ENCODE measurements at regions not wholly inside any gene's neighbourhood (a gene's known extent, or its start where the extent isn't known, plus 50 kb on each side); places are given as distances from the start of the nearest gene placed in this dataset.

DNA sequence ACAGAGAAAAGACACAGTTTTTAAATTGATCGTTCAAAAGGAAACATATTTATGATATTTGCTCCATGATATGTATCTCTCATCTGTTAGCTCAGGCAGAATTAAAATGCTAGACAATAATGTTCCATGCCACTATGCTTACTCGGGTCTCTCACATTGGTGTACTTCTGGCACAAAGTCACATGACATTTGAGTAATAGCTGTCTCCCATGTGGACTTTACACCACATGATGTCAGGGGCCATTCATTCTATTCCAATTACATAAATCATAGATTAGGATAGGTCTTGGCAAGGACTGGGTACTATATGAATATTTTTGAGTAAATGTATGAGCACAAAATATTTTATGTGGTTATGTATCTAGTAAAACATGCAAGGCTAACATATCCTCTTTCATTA, 648.4 kb downstream of the PLA2G4A start:
- Histone ChIP-seq H3K27me3 (ENCODE audit: control insufficient read depth, insufficient read depth, low read length, poor library complexity, severe bottlenecking) (no peaks in the 10 kb centered on the region), H3K9me3 (ENCODE audit: control insufficient read depth, low read length) (no peaks in the 10 kb centered on the region), H3K36me3 (ENCODE audit: control insufficient read depth, insufficient read depth, low read length) (no peaks in the 10 kb centered on the region), H3K4me3 (ENCODE audit: insufficient read depth, low read depth, low read length) (no peak overlapping the region), H3K4me1 (ENCODE audit: control insufficient read depth, insufficient read depth, low read length) (no peaks in the 10 kb centered on the region), H3K27ac (ENCODE audit: insufficient read depth, low read depth, low read length, poor library complexity, severe bottlenecking) (no peak overlapping the region)
- WGBS, 2 experiments = 98 to 100% methylated on average over 2 of the region's 2 CpGs

GRCh38 chr1:187477535-187477934, 648.8 kb downstream of the PLA2G4A start:
- Histone ChIP-seq H3K27me3 (ENCODE audit: control insufficient read depth, insufficient read depth, low read length, poor library complexity, severe bottlenecking) (no peaks in the 10 kb centered on the region), H3K4me3 (ENCODE audit: insufficient read depth, low read depth, low read length) (no peak overlapping the region), H3K4me1 (ENCODE audit: control insufficient read depth, insufficient read depth, low read length) (no peaks in the 10 kb centered on the region), H3K27ac (ENCODE audit: insufficient read depth, low read depth, low read length, poor library complexity, severe bottlenecking) (no peak overlapping the region), H3K36me3 (ENCODE audit: control insufficient read depth, insufficient read depth, low read length) (no peaks in the 10 kb centered on the region), H3K9me3 (ENCODE audit: control insufficient read depth, low read length) (no peaks in the 10 kb centered on the region)
- WGBS, 2 experiments = 32 to 40% methylated on average over 2 to 3 of the region's 4 CpGs

GRCh38 chr1:187481581-187482148, 652.9 kb downstream of the PLA2G4A start:
- Histone ChIP-seq H3K27me3 (ENCODE audit: control insufficient read depth, insufficient read depth, low read length, poor library complexity, severe bottlenecking) (no peaks in the 10 kb centered on the region), H3K4me1 (ENCODE audit: control insufficient read depth, insufficient read depth, low read length) (no peaks in the 10 kb centered on the region), H3K4me3 (ENCODE audit: insufficient read depth, low read depth, low read length) (no peak overlapping the region), H3K9me3 (ENCODE audit: control insufficient read depth, low read length) (no peaks in the 10 kb centered on the region), H3K36me3 (ENCODE audit: control insufficient read depth, insufficient read depth, low read length) (no peaks in the 10 kb centered on the region), H3K27ac (ENCODE audit: insufficient read depth, low read depth, low read length, poor library complexity, severe bottlenecking) (no peak overlapping the region)
- 84 to 93% methylated on average over 7 to 9 of the region's 10 CpGs for WGBS, 2 experiments

GRCh38 chr1:187490266-187490665, 661.5 kb downstream of the PLA2G4A start:
- no peaks in the 10 kb centered on the region for H3K4me1 ChIP-seq (ENCODE audit: control insufficient read depth, insufficient read depth, low read length)
- H3K36me3 ChIP-seq (ENCODE audit: control insufficient read depth, insufficient read depth, low read length) = no peaks in the 10 kb centered on the region
- no peaks in the 10 kb centered on the region for H3K27me3 ChIP-seq (ENCODE audit: control insufficient read depth, insufficient read depth, low read length, poor library complexity, severe bottlenecking)
- no peak overlapping the region for H3K4me3 ChIP-seq (ENCODE audit: insufficient read depth, low read depth, low read length)
- H3K27ac ChIP-seq (ENCODE audit: insufficient read depth, low read depth, low read length, poor library complexity, severe bottlenecking) = no peak overlapping the region
- H3K9me3 ChIP-seq (ENCODE audit: control insufficient read depth, low read length) = no peaks in the 10 kb centered on the region
- WGBS, 2 experiments = 100% methylated on average over 2 to 3 of the region's 3 CpGs

- Histone ChIP-seq H3K9me3 (ENCODE audit: control insufficient read depth, low read length) (no peaks in the 10 kb centered on the region), H3K4me1 (ENCODE audit: control insufficient read depth, insufficient read depth, low read length) (no peaks in the 10 kb centered on the region), H3K4me3 (ENCODE audit: insufficient read depth, low read depth, low read length) (no peak overlapping the region), H3K36me3 (ENCODE audit: control insufficient read depth, insufficient read depth, low read length) (no peaks in the 10 kb centered on the region), H3K27me3 (ENCODE audit: control insufficient read depth, insufficient read depth, low read length, poor library complexity, severe bottlenecking) (no peaks in the 10 kb centered on the region), H3K27ac (ENCODE audit: insufficient read depth, low read depth, low read length, poor library complexity, severe bottlenecking) (no peak overlapping the region)
- WGBS, 2 experiments = 73 to 74% methylated on average over 5 of the region's 5 CpGs
Measured at GRCh38 chr1:187491082-187491720, 662.5 kb downstream of the PLA2G4A start.

DNA sequence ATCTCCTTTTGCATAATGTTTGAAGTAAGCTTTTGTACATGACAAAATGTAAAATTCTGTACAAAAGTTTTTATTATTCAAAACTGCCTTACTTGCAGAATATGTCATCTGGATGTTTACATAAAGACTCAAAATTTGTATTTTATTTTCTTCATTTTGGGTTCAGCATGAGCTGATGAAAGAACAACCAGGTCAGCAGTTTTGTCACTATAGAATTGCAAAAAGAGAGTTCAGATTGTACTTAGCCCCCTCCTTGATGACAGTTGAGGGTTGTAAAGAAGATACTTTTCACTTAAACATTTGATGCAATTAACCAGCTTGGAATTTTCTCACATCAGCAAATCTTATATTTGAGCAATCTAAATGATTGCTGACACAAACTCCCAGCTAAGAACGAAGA, 669.3 kb downstream of the PLA2G4A start:
- Histone ChIP-seq H3K36me3 (ENCODE audit: control insufficient read depth, insufficient read depth, low read length) (no peaks in the 10 kb centered on the region), H3K4me3 (ENCODE audit: insufficient read depth, low read depth, low read length) (no peak overlapping the region), H3K9me3 (ENCODE audit: control insufficient read depth, low read length) (no peaks in the 10 kb centered on the region)

DNA sequence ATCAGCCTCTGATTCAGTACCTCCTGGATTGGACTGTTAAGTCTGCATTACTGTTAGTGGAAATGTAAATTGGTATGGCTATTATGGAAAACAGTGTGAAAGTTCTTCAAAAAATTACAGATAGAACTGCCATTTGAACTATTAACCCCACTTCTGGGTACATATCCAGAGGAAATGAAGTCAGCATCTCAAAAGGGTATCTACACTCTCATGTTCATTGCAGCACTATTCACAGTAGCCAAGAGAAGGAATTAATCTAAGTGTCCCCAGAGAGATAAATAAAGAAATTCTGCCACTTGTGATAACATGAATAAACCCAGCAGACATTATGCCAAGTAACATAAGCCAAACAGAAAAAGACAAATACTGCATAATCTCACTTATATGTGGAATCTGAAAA, 676.0 kb downstream of the PLA2G4A start:
- no peaks in the 10 kb centered on the region for H3K4me1 ChIP-seq (ENCODE audit: control insufficient read depth, insufficient read depth, low read length)
- H3K36me3 ChIP-seq (ENCODE audit: control insufficient read depth, insufficient read depth, low read length) = no peaks in the 10 kb centered on the region
- H3K9me3 ChIP-seq (ENCODE audit: control insufficient read depth, low read length) = no peaks in the 10 kb centered on the region
- H3K4me3 ChIP-seq (ENCODE audit: insufficient read depth, low read depth, low read length) = no peak overlapping the region
- H3K27me3 ChIP-seq (ENCODE audit: control insufficient read depth, insufficient read depth, low read length, poor library complexity, severe bottlenecking) = no peaks in the 10 kb centered on the region
- H3K27ac ChIP-seq (ENCODE audit: insufficient read depth, low read depth, low read length, poor library complexity, severe bottlenecking) = no peak overlapping the region

More for the DNA sequence above, 669.3 kb downstream of the PLA2G4A start:
- WGBS, 2 experiments = no CpG with 5 or more reads among the region's 1 CpG
- H3K27ac ChIP-seq (ENCODE audit: insufficient read depth, low read depth, low read length, poor library complexity, severe bottlenecking) = no peak overlapping the region
- no peaks in the 10 kb centered on the region for H3K27me3 ChIP-seq (ENCODE audit: control insufficient read depth, insufficient read depth, low read length, poor library complexity, severe bottlenecking)
- no peaks in the 10 kb centered on the region for H3K4me1 ChIP-seq (ENCODE audit: control insufficient read depth, insufficient read depth, low read length)

DNA sequence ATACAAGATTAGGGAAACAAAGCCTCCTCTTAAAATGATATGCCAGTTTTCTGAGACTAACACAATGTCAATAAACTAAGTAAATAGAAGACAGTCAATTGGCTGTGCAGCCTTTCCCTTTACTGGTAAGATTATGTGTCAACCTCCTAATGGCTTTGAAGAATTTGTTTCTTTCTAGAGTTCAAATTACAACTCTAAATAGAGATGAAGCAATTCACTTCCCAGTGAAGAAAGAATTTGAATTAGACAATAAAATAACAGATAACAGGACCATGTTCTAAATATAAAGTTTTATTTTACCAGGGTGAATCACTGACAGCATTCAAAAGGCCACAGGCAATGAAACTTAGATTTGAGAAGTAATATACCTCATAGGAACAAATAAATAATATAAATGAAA, 680.3 kb downstream of the PLA2G4A start:
- Histone ChIP-seq H3K4me3 (ENCODE audit: insufficient read depth, low read depth, low read length) (no peak overlapping the region), H3K27me3 (ENCODE audit: control insufficient read depth, insufficient read depth, low read length, poor library complexity, severe bottlenecking) (no peaks in the 10 kb centered on the region), H3K4me1 (ENCODE audit: control insufficient read depth, insufficient read depth, low read length) (no peaks in the 10 kb centered on the region), H3K27ac (ENCODE audit: insufficient read depth, low read depth, low read length, poor library complexity, severe bottlenecking) (no peak overlapping the region), H3K9me3 (ENCODE audit: control insufficient read depth, low read length) (no peaks in the 10 kb centered on the region), H3K36me3 (ENCODE audit: control insufficient read depth, insufficient read depth, low read length) (no peaks in the 10 kb centered on the region)

- no peak overlapping the region for H3K4me3 ChIP-seq (ENCODE audit: insufficient read depth, low read depth, low read length)
- 85 to 86% methylated on average over 5 of the region's 5 CpGs for WGBS, 2 experiments
- H3K27ac ChIP-seq (ENCODE audit: insufficient read depth, low read depth, low read length, poor library complexity, severe bottlenecking) = no peak overlapping the region
- no peaks in the 10 kb centered on the region for H3K4me1 ChIP-seq (ENCODE audit: control insufficient read depth, insufficient read depth, low read length)
- no peaks in the 10 kb centered on the region for H3K36me3 ChIP-seq (ENCODE audit: control insufficient read depth, insufficient read depth, low read length)
- no peaks in the 10 kb centered on the region for H3K27me3 ChIP-seq (ENCODE audit: control insufficient read depth, insufficient read depth, low read length, poor library complexity, severe bottlenecking)
- no peaks in the 10 kb centered on the region for H3K9me3 ChIP-seq (ENCODE audit: control insufficient read depth, low read length)
Measured at GRCh38 chr1:187513190-187513589, 684.4 kb downstream of the PLA2G4A start.

DNA sequence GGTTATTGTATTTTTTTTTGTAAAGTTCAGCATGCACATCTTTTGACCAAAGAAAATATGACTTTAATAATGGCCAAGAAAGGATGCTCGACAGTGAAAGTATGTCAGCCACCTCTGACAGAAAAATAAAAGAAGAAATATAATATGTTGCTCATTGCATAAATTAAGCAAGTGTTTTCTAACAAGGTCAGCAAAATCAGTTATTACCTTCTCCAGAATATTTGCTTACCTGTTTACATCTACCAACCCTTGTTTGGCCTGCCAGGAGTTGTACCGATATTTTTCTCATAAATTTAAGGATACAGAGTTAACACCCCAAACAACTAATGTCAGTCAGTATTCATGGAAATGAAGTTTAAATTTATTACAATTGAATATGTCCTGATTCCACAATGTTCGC, 685.4 kb downstream of the PLA2G4A start:
- H3K9me3 ChIP-seq (ENCODE audit: control insufficient read depth, low read length) = no peaks in the 10 kb centered on the region
- H3K4me3 ChIP-seq (ENCODE audit: insufficient read depth, low read depth, low read length) = no peak overlapping the region
- no peaks in the 10 kb centered on the region for H3K36me3 ChIP-seq (ENCODE audit: control insufficient read depth, insufficient read depth, low read length)
- no peak overlapping the region for H3K27ac ChIP-seq (ENCODE audit: insufficient read depth, low read depth, low read length, poor library complexity, severe bottlenecking)
- no peaks in the 10 kb centered on the region for H3K27me3 ChIP-seq (ENCODE audit: control insufficient read depth, insufficient read depth, low read length, poor library complexity, severe bottlenecking)
- H3K4me1 ChIP-seq (ENCODE audit: control insufficient read depth, insufficient read depth, low read length) = no peaks in the 10 kb centered on the region
- WGBS, 2 experiments = 98 to 100% methylated on average over 2 to 3 of the region's 3 CpGs

- Histone ChIP-seq H3K27me3 (ENCODE audit: control insufficient read depth, insufficient read depth, low read length, poor library complexity, severe bottlenecking) (no peaks in the 10 kb centered on the region), H3K36me3 (ENCODE audit: control insufficient read depth, insufficient read depth, low read length) (no peaks in the 10 kb centered on the region), H3K4me1 (ENCODE audit: control insufficient read depth, insufficient read depth, low read length) (no peaks in the 10 kb centered on the region), H3K9me3 (ENCODE audit: control insufficient read depth, low read length) (no peaks in the 10 kb centered on the region), H3K4me3 (ENCODE audit: insufficient read depth, low read depth, low read length) (no peak overlapping the region), H3K27ac (ENCODE audit: insufficient read depth, low read depth, low read length, poor library complexity, severe bottlenecking) (no peak overlapping the region)
- WGBS, 2 experiments = 89 to 91% methylated on average over 1 of the region's 1 CpG
Measured at GRCh38 chr1:187516874-187517273, 688.1 kb downstream of the PLA2G4A start.
